ENCODE measurements at regions not wholly inside any gene's neighbourhood (a gene's known extent, or its start where the extent isn't known, plus 50 kb on each side); places are given as distances from the start of the nearest gene placed in this dataset.
"Not testable (repeated sequence)": the region's sequence is repeated elsewhere in the genome, so short reads cannot be mapped to it uniquely, and the experiment has no call there.

GRCh38 chr22:33221568-33221967 is 163.4 kb upstream of the SYN3 start:
- DNase-seq = no peak

DNA sequence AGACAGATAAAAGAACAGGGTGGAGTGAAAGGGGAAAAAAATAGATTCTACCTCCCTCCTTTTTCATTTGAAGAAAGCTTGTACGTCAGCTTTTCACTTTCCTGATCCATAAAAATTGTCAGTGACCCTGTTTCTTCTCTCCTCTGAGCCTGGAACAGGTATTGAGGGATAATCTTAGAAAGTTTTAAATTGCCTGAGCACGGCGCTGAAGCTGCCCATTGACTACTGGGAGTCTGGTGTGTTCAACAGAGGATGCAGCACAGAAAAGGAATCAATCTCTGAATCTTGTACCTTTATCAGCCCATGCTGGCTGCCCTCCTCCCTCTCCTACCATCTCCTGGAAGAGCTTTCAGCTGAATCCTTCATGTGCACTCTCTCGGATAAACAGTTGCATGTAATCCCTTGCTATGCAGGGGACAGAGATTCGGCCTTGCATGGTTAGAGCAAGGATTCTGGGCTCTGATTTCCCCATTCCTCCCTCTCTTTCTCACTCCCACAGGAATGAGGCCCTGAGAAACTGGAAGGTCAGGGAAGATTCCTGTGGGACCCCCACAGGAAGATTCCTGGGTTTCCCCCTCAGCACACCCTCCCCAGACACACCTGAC is 162.4 kb upstream of the SYN3 start:
- DNase-seq = no peak

DNA sequence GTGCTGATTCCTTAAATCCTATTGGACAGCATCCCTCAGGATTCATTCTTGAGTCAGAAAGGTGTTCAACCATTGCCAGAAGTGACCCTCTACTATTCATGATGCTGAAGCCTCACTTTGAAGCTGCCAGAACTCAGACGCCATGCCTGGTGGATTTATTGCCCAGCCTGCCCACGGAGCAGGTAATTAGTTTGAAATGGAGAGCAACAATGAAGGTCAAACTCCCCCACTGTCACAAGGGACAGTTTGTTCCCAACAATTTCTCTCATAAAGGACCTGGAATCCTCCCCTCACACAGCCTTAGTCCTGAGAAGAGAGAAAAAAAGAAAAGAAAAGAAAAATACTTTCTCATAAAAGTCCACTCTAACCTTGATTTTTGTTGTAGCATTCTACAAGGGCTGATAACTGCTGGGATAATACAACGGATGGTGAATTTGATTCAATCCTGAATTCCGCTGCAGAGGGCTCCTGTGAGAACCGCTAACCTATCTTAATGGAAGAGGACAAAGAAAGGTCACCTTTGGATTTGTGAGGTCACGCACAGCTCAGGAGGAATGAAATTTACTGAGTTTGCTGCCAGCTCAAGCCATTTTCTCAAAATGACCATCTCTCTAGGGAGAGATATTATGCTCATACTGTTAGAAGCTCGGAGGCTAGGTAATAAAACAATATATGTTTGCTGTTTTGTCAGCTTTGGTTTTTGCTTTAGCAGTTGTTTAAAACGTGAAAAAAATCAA is 161.6 kb upstream of the SYN3 start:
- DNase-seq = no peak

DNA sequence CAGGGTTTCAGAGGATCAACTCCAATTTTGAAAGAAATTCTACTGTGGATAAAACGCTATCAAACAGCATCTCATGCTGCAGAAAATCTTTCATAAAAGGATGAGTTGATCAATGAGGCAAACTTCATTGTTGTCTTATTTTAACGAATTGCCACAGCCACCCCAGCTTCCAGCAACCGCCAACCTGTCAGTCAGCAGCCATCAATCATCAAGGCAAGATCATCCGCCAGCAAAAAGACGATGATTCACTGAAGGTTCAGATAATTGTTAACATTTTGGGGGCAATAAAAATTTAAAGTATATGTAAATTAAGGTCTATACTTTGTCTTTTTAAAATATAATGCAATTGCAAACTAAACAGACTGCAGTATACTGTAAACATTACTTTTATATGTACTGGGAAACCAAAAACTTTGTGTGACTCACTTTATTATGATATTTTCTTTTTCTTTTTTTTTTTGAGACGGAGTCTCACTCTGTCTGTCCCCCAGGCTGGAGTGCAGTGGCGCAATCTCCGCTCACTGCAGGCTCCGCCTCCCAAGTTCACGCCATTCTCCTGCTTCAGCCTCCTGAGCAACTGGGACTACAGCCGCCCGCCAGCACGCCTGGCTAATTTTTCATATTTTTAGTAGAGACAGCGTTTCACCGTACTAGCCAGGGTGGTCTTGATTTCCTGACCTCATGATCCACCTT is 155.3 kb upstream of the SYN3 start:
- DNase-seq = no peak

DNA sequence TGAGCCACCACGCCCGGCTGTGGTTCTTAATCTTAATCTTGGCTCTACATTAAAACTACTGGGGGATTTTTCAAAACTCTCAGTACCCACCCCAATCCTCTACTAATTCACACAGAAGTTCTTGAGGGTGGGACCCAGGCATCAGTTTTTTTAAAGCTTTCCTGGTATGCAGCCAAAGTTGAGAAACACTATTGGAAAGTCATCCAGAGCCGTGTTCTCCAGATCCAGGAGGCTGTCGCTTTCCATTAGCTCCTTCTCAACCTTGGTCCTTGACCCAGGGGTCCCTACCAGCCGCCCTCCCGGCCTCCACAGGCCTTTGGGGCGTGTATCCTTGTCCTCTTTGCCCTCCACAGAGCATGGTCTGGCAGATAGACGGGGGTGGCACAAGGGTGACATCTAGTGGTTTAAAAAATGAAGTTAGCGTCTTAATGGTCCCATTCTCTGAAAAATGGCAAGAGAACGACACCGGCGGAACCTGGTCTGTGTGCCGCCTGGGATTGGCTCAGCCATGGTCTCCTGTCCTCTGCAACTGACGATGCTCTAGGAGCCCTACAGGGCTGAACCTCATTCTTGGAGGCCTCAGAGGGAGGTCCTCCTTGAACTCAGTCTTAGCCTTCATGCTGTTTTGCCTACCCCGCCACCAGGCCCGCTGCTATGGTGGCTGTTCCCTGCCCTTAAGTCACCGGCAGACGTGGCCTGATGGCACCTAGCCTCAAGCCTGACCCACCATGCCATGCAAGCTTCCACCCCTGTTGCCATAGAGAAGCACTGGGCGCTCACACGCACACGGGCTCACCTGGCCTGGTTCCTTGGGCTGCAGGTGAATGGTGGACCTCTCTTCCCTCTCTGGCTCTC is 152.0 kb upstream of the SYN3 start:
- peak in 1 of 2 donors; percentile 2 for DNase-seq

GRCh38 chr22:33204408-33204807 is 146.2 kb upstream of the SYN3 start:
- DNase-seq = no peak

DNA sequence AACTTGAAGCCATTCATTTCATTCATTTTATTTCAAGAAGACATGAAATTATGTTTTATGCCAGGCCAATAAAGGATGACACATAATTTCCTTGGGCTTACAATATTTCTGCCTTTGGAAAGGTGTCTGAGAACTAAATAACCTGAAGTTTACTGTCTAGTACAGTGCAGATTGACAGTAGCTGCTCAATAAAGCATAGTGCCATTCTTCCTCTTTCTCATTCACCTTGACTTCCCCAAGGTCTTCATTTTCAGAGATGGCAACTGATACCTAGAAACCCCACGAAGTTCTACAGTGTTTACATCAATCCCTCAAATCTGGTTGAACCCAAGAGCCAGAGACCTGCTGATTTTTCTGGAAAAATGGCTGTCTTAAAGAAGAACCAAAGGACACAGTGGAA is 144.3 kb upstream of the SYN3 start:
- no peak for DNase-seq

DNA sequence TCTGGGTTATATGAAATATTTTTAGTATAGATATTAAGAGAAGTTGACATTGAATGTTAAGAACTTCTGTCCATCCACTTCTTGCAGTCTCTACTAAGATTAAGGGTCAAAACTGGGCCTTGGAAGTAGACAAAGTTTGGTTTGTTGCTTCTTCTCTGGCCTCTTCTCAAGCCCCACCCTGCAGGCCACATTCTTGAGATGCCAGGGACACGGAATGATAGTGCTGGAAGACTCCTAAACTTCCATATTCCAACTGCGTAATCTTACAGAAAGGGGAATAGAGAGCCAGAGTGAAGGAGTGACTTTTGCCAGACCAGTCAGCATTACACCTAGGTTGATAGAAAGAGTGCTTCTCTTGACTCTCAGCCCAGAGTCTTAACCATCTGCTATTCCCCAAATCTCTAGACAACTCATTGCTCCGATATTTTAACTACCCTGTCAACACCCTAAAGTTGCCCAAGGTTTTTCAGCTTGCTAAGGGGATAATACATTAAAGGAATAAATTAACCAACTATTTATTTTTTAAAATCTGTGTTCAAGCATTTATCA is 136.4 kb upstream of the SYN3 start:
- no peak for DNase-seq

GRCh38 chr22:33192156-33192555 is 134.0 kb upstream of the SYN3 start:
- DNase-seq = no peak

GRCh38 chr22:33188326-33188725 is 130.1 kb upstream of the SYN3 start:
- no peak for DNase-seq

DNA sequence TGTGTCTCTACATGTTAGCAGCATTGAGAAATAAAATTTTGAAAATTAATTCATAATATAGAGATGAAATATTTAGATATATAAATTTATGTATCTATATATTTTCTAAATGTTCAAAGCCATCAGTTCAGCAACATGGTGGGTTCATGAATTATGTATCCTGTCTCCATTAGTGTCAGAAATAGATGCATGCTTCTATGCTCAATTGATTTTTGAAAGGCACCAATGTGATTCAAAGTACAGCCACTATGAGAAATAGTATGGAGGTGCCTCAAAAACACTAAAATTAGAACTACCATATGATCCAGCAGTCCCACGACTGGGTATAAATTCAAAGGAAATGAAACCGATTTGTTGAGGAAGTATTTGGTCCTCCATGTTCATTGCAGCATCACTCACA is 128.6 kb upstream of the SYN3 start:
- DNase-seq = no peak

DNA sequence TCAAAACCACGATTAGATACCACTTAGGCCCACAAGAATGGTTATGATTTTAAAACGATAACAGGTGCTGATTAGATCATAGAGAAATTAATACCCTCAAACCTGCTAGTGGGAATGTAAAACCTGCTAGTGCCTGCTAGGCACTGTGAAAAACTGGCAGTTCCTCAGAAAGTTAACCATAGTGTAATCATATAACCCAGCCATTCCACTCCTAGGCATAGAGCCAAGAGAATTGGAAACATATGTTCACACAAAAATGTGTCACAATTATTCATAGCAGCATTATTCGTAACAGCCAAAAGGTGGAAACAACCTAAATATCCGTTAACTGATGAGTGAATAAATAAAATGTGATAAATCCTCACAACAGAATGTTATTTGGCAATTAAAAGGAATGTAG is 122.2 kb upstream of the SYN3 start:
- no peak for DNase-seq

DNA sequence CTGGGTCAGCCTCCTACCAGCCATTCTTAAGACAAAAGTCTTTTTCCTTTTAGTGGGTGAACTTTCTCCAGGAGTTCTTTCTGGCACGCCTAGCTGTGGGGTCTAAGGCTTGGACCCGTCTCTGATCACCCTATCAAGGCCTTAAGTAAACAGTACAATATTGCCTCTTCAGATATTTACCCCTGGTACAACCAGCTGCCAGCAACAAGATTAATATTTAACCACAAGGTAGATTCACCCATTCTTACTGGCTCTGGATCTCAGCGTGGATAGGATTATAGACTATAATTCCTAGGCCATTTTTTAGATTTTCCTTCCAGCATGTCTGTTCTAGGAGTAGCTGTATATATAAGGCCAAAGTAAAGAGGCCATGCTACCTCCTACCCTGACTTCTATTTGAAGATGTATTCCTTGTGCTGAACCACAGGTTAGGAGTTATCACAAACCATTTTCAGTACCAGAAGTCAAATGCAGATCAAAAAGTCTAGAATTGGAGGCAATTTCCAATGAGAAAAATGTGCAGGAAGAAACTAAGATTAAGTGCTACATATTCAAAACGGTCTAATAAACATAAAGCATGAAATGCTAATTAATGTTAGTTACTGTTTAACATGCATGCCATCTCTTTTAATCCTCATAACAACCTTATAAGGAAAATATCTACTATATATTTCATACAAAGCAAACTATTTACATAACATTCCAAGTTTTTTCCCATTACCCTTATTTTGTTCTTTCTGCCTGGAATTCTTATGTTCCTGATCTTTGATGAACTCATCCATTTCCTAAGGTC is 110.0 kb upstream of the SYN3 start:
- DNase-seq = no peak

- DNase-seq = no peak
Observed at GRCh38 chr22:33166206-33166605, 108.0 kb upstream of the SYN3 start.

- no peak for DNase-seq
Observed at GRCh38 chr22:33163815-33164214, 105.6 kb upstream of the SYN3 start.

DNA sequence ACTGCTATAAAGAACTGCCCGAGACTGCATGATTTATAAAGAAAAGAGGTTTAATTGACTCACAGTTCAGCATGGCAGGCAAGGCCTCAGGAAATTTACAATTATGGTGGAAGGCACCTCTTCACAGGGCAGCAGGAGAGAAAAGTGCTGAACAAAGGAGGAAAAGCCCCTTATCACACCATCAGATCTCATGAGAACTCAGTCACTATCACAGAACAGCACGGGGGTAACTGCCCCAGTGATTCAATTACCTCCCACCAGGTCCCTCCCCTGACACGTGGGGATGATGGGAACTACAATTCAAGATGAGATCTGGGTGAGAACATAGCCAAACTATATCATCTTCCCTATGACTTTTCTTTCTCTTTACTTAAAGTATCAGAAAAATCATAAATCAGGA is 104.0 kb upstream of the SYN3 start:
- no peak for DNase-seq

- DNase-seq = no peak
Observed at GRCh38 chr22:33160525-33160924, 102.3 kb upstream of the SYN3 start.

DNA sequence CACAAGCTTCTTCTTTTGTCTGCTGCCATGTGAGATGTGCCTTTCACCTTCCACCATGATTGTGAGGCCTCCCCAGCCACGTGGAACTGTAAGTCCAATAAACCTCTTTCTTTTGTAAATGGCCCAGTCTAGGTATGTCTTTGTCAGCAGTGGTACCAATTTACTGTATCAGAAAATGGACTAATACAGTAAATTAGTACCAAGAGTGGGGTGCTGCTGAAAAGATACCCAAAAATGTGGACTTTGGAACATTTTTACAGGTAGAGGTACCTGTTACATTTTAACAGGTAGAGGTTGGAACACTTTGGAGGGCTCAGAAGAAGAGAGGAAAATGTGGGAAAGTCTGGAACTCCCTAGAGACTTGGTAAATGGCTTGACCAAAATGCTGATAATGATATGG is 96.8 kb upstream of the SYN3 start:
- DNase-seq = not testable (repeated sequence)

DNA sequence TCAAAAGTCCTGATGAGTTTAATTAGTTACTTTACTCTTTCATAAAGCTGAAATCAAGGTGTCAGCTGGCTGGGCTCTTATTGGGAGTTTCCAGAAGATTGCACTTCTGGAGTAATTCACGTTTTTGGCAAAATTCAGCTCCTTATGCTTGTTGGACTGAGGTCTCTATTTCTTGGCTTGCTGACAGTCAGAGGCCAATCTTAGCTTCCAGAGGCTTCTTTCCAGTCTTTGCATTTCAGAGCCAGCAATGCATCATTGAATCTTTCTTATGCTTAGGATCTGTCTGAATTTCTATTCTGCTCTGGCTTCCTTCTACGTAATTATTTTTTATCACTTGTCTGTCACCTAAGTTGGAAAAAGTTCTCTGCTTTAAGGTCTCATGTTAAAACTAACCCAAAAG is 91.4 kb upstream of the SYN3 start:
- no peak for DNase-seq

DNA sequence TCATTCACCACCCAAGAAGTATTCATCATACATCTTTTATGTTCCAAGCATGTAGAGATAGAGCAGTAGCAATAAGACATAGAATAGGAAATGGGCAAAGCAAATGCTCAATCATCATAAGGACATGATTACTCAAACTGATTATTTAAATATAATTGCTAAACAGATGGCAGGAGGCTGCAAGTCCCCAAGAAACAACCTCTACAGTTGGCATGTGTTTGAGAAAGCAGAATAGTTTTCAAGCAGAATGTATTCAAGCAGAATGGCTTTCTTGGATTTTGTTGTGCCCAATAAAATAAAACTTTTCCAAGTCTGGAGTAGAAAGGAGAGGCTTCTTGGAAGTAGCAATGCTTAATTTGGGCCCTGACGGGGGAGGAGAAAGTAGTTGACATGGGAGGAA is 86.5 kb upstream of the SYN3 start:
- no peak for DNase-seq

- no peak for DNase-seq
Observed at GRCh38 chr22:33142282-33143055, 84.3 kb upstream of the SYN3 start.

Data from bone marrow (tissue), 2 donors.